GM18498 (cell line): ENCODE measurements at regions not wholly inside any gene's neighbourhood (a gene's known extent, or its start where the extent isn't known, plus 50 kb on each side); places are given as distances from the start of the nearest gene placed in this dataset.

ENCODE experiments used
- ATAC-seq: cut with Tn5 transposase; IDR thresholded peaks from one replicate; pipeline ENCODE4 v1.9.1; 2021; ENCODE audit warnings: mild to moderate bottlenecking, moderate library complexity; ENCODE audit not compliant: unreplicated experiment

DNA sequence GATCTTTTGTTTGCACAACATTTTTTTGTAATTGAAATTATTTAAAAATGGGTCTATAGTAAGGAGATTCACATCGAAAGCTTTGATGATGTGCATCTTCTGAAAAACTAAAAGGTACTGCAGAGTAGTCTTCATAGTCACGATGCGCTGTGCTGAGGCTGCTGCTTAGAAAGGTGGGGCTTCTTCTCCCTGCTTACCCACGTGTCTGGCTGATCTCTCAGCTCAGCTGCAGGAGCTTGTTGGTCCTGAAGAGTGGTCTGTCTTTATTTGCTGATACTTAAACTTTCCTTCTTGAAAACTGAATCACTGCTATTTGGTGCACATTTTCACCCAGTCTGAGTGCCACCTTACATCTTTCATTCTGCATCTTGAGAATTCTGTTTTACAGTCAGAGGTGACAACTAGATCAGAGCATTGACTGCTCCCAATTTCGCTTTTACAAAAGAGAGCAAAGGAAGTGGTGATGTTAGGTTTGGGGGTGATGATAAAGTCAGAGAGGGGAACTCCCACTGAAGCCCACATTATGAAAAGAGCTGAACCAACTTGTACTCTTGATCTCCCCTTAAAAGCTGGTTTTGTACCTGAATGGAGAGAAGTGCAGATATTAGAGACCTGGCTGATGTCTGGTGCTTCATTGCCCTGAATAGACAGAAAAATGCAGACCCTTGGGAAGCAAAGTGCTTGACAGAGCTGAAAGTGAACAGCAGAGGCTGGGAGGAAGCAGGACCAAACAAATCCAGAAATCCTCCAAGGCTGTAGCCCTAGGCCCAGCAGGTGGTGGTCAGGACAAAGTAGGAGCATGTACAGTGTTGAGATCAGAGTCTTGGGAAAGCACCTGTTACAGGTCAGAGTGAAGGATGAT, 984.5 kb downstream of the TSN start:
- ATAC-seq, result peak; percentile 51

DNA sequence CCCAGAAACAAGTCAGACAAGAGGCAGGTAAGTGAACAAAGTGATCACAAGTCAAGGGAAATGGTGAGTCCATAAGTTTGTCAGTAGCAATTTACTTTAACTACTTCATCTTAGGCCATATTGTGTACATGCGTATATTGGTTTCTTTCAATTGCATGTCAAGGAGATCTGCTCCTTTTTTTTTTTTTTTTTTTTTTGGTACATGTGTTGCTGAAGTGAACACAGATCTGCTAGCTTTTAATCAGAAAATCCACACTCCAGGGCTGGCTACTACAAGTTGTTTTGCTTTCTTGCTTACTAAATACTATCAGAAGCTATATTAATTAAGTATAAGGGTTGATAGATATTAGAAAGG, 985.1 kb downstream of the TSN start:
- no peak for ATAC-seq

DNA sequence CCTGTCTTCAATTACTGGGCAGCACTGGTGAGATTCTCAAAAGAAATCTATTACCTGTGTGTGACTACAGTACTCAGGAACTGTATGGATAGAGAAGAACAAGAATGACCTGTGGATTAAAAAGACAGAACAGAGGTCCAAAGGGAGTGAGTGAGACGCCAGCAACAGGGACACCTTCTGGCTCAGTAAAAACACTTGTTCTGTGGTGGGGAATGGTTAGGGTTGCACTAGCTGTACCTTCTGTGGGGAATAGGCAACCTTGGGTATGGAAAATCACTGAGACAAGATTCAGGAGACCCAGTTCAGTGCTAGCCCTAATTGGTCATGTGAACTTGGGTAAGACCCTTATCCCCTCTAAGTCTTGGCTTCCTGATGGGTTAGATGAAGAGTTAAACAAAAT, 986.0 kb downstream of the TSN start:
- no peak for ATAC-seq

DNA sequence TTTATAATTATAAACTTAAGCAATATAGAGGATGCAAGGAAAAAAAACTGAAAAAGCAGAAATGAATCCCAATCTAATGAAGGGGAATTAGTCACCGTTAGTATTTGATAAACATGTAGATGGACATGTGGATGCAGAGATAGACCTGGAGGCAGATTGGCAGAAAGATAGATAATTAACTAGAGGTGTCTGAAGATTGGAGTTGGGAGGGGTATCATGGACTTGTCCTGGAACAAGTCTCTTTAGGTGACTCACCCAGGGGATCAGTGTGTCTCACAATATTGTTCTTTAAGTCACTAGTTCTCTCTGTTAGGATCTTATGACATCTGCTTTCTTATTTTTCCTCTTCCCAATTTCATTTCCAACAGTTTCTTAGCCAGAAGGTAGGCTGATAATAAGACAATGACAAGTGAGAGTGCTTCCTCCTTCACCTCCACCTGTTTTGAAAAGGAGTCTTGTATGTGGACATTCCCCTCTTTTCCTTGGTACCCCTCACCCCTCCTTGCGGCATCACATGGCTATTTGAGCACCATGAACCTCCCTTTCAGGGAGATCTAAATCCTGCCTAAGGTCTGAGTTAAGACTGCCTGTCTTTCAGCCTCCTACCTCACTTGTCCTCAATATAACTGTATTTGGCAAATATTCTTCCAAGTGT, 987.7 kb downstream of the TSN start:
- no peak for ATAC-seq

DNA sequence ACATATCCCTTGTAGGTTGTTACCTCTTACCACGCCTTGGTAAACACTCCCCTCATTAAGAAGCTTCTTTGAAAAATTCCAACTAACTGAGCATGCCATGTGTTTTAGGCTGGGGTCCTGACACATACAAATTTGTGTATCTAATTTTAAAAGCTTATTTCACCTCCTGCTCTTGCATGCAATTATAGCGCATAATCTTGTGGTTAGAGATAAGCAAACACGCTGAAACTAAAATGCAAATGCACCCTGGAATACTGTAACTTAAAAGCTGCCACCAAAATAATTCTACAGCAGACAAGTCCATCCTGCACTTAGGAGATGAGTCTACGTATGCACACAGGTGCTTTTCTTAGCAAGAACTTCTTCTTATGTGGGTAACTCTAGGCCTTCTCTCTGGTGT, 990.2 kb downstream of the TSN start:
- no peak for ATAC-seq

DNA sequence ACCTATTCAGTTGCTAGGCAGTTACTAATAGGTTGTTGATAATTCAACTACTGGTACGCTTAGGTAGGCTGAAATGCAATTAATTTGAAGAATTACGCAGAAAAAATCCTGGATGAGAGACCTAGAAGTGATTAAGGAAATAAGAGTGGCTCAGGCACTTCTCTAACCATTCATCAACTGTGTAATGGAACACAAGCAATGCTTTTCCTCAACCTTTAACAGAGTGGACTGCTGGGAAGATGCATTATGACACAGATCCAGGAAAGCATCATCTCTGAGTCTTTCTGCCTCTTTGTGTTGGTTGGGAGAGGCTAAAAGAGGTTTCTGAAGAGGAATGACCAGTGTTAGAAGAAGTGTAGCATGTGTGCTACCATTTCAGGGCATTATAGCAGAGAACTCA, 992.2 kb downstream of the TSN start:
- no peak for ATAC-seq

DNA sequence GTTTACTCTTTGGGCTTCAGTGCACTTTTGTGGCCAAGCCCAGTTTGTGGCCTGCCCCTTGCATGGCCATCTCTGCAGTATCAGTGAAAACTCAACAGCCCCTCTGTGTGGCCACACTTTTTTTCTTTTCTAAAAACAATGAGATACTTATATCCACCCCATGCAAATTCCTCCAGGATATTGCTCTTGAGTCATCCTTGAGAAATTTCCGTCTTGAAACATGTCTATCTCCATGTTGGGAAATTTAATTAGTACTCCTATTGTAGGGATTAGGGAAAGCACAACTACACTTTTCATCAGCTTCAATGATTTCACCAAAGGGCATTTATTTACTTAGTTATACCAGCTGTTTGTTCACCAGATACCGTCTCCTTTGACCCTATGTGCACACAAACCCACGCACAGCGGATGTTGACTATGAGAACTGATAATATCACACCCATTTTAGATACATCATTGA, 993.1 kb downstream of the TSN start:
- no peak for ATAC-seq

DNA sequence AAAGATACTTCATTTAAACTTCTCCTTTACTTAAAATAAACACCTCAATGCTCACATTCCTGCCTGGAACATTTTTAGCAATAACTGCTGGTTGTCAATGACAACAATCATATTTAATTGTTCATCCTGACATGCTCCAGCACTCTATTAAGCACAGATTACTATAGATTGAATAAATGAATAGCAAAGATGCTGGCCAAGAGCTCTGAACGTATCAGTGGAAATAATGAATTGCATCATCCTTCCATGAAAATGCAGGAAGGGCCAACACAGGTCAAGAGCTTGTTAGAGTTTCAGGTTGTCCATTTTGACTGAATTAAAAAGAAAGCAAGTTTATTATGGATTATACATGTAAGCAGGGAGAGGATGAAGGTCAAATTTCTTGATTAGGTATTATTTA, 994.0 kb downstream of the TSN start:
- ATAC-seq, result no peak

DNA sequence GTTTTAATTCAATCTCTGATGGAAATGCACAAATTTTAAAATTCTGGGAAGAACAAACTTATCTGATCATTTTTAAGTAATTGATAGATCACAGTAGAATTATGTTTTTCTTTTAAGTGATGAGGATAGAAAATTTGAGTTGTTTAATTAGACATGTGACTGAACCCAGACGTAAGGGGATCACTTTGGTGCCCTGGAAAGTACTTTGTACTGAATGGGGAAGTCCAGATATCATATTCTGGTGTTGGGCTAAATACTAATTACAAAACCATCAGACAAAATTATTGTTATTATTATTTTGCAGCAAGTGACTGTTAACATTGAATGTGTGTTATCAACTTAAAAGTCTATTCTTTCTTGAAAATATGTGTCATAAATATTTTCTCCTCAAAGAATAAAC, 994.6 kb downstream of the TSN start:
- ATAC-seq, result no peak

DNA sequence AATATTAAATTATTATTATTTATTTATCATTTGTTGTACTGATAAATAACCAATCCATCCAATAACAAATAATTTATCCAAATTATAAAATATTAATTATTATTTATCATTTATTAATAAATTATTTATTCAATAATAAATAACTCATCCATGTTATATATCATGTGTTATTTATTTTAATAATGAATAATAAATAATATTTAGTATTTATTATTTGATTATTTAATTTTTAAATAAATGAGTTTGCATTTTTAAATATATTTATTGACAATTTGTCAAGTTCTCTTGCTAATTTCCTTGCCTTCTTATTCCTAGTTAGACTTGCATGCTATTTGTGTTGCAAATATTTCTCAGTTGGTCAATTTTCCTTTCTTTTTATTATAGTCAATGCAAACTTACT, 995.4 kb downstream of the TSN start:
- no peak for ATAC-seq

DNA sequence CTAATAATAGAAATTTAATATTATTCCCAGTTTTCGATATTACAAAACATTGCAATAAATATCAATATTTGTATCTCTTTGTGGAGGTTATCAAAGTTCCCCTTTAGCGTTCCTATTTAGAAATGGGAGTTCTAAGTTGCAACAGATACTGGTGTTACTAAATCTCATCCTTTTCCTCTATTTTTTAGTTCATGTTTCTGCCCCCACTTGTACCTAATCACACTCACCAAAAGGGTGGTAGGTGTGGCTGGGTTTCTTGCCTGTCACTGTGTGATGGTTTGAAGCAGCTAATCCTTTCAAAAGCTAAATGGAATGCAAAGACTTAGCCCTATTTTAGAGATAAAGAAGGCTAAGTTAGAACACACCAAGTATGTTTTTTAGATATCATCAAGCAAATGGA, 997.9 kb downstream of the TSN start:
- no peak for ATAC-seq

DNA sequence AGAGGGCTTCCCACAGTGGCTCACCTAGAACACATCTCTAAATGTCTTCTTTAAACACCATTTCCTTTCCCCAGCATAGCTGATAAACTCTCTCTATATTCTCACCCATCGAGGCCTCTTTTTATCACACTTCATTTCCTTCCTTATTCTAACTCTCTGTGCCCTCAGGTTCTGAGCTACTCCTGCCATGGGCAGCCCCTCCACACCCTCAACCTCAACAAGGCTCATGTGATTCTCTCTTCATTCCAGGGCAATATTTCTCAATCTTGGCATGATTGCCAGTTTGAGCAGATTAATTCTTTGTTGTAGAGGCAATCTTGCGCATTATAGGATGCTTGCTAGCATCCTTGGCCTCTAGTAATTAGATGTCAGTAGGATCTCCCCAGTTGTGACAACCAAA, 999.1 kb downstream of the TSN start:
- no peak for ATAC-seq

DNA sequence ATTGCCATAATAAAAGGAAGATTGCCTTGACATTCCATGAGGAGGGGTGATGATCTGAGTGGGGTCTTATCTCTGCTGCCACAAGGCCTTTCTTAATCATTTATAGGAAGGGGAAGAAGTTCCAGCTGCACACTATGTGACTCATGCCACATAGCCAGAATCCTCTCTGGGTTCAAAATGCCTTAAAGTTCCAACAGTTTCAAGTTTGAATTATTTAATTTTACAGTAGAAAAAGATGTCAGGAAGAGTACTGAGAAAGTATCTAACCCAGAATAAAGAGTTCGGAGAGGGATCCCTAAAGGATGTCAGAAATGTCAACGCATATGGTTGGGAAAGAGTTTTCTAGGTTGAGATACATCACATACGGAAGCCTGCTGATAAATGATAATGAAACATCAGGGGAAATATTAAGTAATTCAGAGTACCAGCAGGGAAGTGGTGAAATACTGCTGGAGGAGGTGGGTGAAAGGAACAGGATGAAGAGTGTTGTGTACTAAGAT, 999.9 kb downstream of the TSN start:
- ATAC-seq, result no peak

DNA sequence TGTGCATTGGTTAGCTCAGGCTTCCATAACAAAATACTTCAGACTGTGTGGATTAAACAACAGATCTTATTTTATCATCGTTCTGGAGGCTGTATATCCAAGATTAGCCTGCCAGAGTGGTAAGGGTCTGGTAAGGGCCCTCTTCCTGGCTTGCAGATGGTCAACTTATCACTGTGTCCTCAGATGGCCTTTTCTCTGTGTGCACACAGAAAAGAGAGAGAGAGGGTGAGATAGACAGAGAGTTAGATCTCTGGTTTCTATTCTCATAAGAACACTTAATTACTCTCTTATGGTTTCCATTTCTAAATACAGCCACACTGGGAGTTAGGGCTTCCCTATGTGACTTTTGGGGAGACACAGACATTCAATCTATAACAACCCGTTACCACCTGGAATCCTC, 1003.5 kb downstream of the TSN start:
- peak; percentile 65 for ATAC-seq

DNA sequence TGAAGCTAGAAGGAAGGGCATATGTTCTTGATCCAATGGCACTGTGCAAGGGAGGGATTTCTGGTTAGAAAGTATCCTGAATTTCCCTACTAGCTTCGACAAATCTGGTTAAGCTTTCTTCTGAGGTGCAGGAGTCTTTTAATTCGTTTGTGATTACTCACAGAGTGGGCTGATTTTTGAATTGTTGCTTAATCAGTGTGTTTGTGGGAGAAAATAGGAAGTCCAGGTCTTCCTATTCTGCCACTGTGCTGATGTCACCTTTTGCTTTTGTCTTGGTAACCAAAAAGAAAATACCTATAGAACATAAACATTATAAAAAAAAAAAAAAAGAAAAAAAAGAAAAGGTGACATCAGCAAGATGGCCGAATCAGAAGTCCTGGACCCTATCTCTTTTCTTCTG, 1008.6 kb downstream of the TSN start:
- no peak for ATAC-seq

DNA sequence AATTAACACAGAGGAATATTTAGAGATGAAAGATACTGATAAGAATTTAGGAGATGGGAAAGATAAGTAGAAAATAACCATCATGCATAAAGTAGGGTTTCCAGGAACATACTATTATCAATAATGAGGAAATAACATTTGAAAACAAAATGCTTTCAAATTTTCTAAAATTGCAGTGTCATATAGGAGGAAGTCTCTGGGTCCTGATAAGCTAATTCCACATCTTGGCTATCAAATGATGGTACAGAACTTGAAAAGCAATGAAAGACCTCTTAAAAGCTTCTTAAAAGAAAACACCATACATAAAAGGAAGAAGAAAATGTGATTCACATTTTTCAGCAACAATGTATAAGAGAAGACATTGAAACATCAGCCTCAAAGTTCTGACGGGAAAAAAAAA, 1024.8 kb downstream of the TSN start:
- ATAC-seq, result no peak

DNA sequence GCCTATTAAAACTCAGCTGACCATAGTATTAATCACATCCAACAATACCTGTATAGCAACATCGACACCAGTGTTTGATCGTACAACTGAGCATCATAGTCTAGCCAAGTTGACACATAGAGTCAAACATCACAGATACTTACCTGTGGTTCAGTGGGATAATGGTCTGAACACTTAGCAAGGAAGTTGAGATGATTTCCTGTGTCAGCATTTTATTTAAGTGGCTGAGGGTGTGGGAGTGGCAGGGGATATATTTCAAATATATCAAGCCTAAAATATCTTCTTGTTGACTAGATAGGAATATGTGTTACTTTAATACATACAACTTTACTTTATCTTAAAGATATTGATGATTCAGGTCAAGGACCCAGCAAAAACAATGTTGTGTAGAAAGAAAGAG, 1038.6 kb downstream of the TSN start:
- no peak for ATAC-seq

DNA sequence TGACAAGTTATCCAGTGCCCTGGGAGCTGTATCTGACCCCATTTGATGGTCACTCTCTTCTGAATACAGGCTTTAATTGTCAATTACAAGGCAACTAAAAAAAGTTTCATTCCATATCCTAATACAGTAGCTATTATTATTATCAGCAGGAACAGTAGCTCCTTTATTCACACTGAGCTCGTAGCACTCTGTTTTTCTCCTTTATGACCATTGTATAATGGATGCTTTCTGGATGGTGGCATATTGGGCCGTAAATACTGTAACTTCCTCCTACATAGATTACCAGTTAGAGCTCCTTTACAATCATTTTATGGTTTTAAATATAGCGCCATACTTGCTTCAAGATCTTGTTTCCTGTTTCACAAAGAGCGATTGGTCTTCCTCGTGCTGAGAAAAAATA, 1040.3 kb downstream of the TSN start:
- no peak for ATAC-seq

DNA sequence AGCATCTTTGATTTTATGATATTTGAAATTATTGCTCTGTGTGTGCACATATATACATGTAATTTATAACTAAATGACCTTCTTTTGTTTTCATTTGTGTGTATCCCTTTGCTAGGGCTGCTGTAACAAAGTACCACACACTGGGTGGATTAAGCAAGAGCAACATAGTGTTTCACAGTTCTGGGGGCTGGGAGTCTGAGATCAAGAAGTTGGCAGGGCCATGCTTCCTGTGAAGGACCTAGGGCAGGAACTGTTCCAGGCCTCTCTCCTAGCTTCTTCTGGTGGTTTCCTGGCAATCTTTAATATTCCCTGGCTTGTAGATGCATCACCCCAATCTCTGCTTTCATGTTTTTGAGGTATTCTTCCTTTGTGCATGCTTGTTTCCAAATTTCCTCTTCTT, 1043.9 kb downstream of the TSN start:
- ATAC-seq, result no peak

DNA sequence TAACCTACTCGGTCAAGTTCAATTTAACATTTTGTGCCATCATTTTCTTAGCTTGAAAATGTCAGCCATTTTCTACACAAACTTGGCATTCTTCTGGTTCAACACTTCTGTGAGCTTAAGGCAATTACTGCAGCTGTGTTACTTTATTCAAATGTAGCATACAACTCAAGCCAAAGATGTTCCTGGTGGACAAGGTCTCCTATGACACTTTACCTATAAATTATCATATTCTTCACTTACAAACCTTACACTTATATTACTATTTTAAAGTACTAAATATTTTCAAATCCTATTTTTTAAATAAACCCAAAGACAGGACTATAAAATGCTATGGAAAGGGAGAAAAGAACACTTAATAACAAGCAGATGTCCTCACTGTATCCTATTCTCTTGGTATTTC, 1045.3 kb downstream of the TSN start:
- no peak for ATAC-seq

DNA sequence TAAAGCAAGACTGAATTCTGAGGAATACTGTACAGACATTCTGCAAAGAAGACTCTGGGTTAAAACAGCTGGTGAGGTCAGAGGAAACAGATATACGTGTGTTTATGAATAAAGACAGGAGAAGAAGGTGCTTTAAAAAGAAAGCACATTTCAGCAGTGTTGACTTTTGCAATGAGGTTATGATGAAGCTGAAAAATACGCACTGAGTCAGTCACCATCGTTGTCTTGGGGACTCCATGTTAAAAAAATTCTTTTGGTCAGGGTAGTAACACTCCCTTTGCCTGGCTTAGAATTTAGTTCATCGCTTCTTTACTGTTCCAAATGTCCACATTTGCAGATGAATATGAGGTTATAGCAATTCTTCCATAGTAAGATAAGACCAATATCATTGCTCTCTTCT, 1049.0 kb downstream of the TSN start:
- no peak for ATAC-seq

DNA sequence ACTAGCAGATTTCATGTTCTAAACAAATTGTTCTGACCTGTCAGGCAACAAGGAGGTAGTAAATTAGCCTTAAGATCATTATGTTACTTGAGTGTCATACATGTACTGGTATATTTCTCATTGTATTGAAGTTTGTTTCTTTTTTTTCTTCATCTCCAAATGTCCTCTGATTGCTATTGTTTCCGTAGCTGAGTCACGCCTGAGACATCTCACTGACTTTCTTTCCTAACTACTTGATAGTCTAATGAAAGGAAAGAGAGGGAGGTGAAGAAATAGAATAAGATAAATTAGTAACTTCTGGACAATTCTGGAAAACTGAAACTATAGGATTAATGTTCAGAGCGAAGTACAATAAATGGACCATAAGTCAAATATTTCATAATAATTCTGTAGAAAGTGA, 1049.9 kb downstream of the TSN start:
- ATAC-seq, result no peak
